ENCODE measurements at regions not wholly inside any gene's neighbourhood (a gene's known extent, or its start where the extent isn't known, plus 50 kb on each side); places are given as distances from the start of the nearest gene placed in this dataset.
A peak's percentile ranks its signal among the peaks of the same experiment; 100 is the strongest.

DNA sequence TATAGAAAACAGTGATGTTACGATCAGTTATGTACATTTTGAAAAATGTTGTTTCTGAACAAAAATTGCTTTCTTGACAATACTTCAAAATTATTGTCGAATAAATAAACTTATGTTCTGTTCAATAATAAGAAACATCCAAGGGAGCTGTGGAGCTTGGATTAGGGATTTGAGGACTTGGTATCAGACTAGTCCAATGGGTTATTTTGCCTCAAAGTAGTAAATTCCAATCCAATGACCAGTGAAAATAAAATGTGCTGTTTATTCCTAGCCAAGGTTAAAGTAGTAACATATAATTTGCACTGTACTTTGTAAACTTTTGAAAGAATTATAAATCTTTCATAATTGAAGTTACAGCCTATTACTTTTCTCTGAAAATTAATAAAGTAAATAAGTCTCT, 79.1 kb upstream of the IVNS1ABP start:
- Histone ChIP-seq H2BK20ac (ENCODE audit: low read depth, low read length) (no peak overlapping the region), H3K79me1 (ENCODE audit: low read depth in 1 of 2, low read length in 2 of 2) (no peaks in the 10 kb centered on the region), H4K5ac (ENCODE audit: low read depth, low read length) (no peak overlapping the region), H3K36me3 (ENCODE audit: control insufficient read depth, insufficient read depth, low read length) (no peaks in the 10 kb centered on the region), H2BK5ac (ENCODE audit: low read depth, low read length, poor library complexity, severe bottlenecking) (no peak overlapping the region), H4K8ac (ENCODE audit: low read depth in 2 of 2, low read length in 2 of 2) (no peak overlapping the region), H2BK120ac (ENCODE audit: low read depth, low read length) (no peak overlapping the region), H2AK9ac (replicated peaks; ENCODE audit: low read depth, low read length, poor library complexity) (no peak overlapping the region), H3K27ac (ENCODE audit: insufficient read depth, low read length) (no peak overlapping the region), H3K4ac (ENCODE audit: low read depth, low read length) (no peak overlapping the region), H2AFZ (replicated peaks; ENCODE audit: low read length, poor library complexity) (no peak overlapping the region), H3K14ac (replicated peaks; ENCODE audit: low read depth, low read length) (no peak overlapping the region), H3K9me1 (ENCODE audit: insufficient read depth, low read length) (no peaks in the 10 kb centered on the region; the same call in 1 of the 2 replicates), H4K91ac (ENCODE audit: insufficient read depth, low read depth, low read length) (no peak overlapping the region), H3K27me3 (ENCODE audit: control insufficient read depth, insufficient read depth, low read length) (no peaks in the 10 kb centered on the region; the same call in 1 of the 2 replicates), H3K56ac (ENCODE audit: extremely low read depth, insufficient read depth, low read length) (no peak overlapping the region), H2AK5ac (ENCODE audit: low read depth, low read length) (no peak overlapping the region), H3K4me3 (ENCODE audit: insufficient read depth, low read depth, low read length) (no peak overlapping the region), H3K18ac (ENCODE audit: low read depth, low read length) (no peak overlapping the region), H3K4me2 (ENCODE audit: low read depth, low read length) (no peak overlapping the region), H4K20me1 (ENCODE audit: insufficient read depth, low read length) (no peaks in the 10 kb centered on the region), H2BK15ac (ENCODE audit: low read depth, low read length) (no peak overlapping the region), H3K9ac (ENCODE audit: low read depth, low read length) (no peak overlapping the region), H3K23ac (ENCODE audit: low read depth, low read length) (no peak overlapping the region), H3K9me3 (ENCODE audit: control insufficient read depth, insufficient read depth, low read length) (no peaks in the 10 kb centered on the region), H3K4me1 (ENCODE audit: control insufficient read depth, insufficient read depth, low read length) (peaks cover 1% of the 10 kb centered on the region; the same call in 1 of the 2 replicates)
- BruUV-seq (replicated peaks), result no TSS peak
- POLR2A ChIA-PET (ENCODE audit: unreplicated experiment), result no interaction called here
- TF ChIP-seq NFE2L2 (IDR thresholded peaks at IDR 0.05; ENCODE audit: low read depth, low read length) (no peak), CHD1 (IDR thresholded peaks at IDR 0.05; ENCODE audit: low read depth, low read length) (no peak), BHLHE40 (IDR thresholded peaks at IDR 0.05; ENCODE audit: low read depth, low read length) (no peak), POLR2A (IDR thresholded peaks at IDR 0.05; ENCODE audit: low read depth, low read length) (no peak), RCOR1 (IDR thresholded peaks at IDR 0.05; ENCODE audit: insufficient replicate concordance, low read length) (no peak), MAFK (IDR thresholded peaks at IDR 0.05; ENCODE audit: low read depth, low read length) (no peak), SMC3 (IDR thresholded peaks at IDR 0.05; ENCODE audit: low read depth, low read length) (no peak), CEBPB (IDR thresholded peaks at IDR 0.05; ENCODE audit: low read depth, low read length) (no peak), RAD21 (IDR thresholded peaks at IDR 0.05; ENCODE audit: low read length) (no peak), RFX5 (IDR thresholded peaks at IDR 0.05; ENCODE audit: low read depth, low read length) (no peak), MXI1 (IDR thresholded peaks at IDR 0.05; ENCODE audit: borderline replicate concordance, low read depth, low read length) (no peak)
- TF ChIP-seq, protein P1, sequence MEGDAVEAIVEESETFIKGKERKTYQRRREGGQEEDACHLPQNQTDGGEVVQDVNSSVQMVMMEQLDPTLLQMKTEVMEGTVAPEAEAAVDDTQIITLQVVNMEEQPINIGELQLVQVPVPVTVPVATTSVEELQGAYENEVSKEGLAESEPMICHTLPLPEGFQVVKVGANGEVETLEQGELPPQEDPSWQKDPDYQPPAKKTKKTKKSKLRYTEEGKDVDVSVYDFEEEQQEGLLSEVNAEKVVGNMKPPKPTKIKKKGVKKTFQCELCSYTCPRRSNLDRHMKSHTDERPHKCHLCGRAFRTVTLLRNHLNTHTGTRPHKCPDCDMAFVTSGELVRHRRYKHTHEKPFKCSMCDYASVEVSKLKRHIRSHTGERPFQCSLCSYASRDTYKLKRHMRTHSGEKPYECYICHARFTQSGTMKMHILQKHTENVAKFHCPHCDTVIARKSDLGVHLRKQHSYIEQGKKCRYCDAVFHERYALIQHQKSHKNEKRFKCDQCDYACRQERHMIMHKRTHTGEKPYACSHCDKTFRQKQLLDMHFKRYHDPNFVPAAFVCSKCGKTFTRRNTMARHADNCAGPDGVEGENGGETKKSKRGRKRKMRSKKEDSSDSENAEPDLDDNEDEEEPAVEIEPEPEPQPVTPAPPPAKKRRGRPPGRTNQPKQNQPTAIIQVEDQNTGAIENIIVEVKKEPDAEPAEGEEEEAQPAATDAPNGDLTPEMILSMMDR (conservative IDR thresholded peaks at IDR 0.05; ENCODE audit: low read depth, low read length), result no peak
- TF ChIP-seq, protein P2, sequence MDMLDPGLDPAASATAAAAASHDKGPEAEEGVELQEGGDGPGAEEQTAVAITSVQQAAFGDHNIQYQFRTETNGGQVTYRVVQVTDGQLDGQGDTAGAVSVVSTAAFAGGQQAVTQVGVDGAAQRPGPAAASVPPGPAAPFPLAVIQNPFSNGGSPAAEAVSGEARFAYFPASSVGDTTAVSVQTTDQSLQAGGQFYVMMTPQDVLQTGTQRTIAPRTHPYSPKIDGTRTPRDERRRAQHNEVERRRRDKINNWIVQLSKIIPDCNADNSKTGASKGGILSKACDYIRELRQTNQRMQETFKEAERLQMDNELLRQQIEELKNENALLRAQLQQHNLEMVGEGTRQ (IDR thresholded peaks at IDR 0.05; ENCODE audit: low read depth, low read length), result no peak
- WGBS, 2 experiments (ENCODE audit: extremely low coverage in 2 of 2, insufficient read length in 1 of 2), result no CpG with 5 or more reads among the region's 2 CpGs
- CTCF ChIA-PET, result interaction anchor here (0.8 kb wide), 1 partner anchor 23 kb away, joined by 3 read pairs; no protein-coding TSS in a partner anchor
- no peak for DNase-seq
- dilution Hi-C loops (cut with HindIII; ENCODE audit: low sequenced_read_pairs, unreplicated experiment), result no loop called here
- in situ Hi-C loops (cut with MboI; ENCODE audit: low sequenced_read_pairs), result no loop called here
- ATAC-seq (ENCODE audit: low read depth), result 0 out of 2 replicates have a peak, but pooled peaks have one; percentile 48
- intact Hi-C loops (cut with micrococcal nuclease), result loop anchor here (10.0 kb wide), 1 partner anchor 51 kb away; no protein-coding TSS in a partner anchor

All from IMR-90 (cell line).